HG02885 (cell line): ENCODE measurements at regions not wholly inside any gene's neighbourhood (a gene's known extent, or its start where the extent isn't known, plus 50 kb on each side); places are given as distances from the start of the nearest gene placed in this dataset.
"Not testable (repeated sequence)": the region's sequence is repeated elsewhere in the genome, so short reads cannot be mapped to it uniquely, and the experiment has no call there.

Experiments
- ATAC-seq: cut with Tn5 transposase; IDR thresholded peaks from one replicate; pipeline ENCODE4 v1.9.1; 2021; ENCODE audit warnings: mild to moderate bottlenecking; ENCODE audit not compliant: unreplicated experiment, poor library complexity

GRCh38 chr12:71385155-71385554 is 54.4 kb upstream of the LGR5 start:
- no peak for ATAC-seq

GRCh38 chr12:71376711-71377355 is 62.8 kb upstream of the LGR5 start:
- not testable (repeated sequence) for ATAC-seq

- no peak for ATAC-seq
These were observed 68.5 kb upstream of the LGR5 start for GRCh38 chr12:71371122-71371521.

- ATAC-seq, result no peak
These were observed 79.6 kb upstream of the LGR5 start for GRCh38 chr12:71360013-71360412.

GRCh38 chr12:71356569-71356968 is 83.0 kb upstream of the LGR5 start:
- no peak for ATAC-seq

GRCh38 chr12:71354871-71355270 is 84.7 kb upstream of the LGR5 start:
- no peak for ATAC-seq

- no peak for ATAC-seq
These were observed 86.0 kb upstream of the LGR5 start for GRCh38 chr12:71353607-71354006.

- no peak for ATAC-seq
These were observed 89.6 kb upstream of the LGR5 start for GRCh38 chr12:71349950-71350349.

GRCh38 chr12:71338933-71339332 is 100.7 kb upstream of the LGR5 start:
- no peak for ATAC-seq

GRCh38 chr12:71335963-71336257 is 103.7 kb upstream of the LGR5 start:
- no peak for ATAC-seq

- no peak for ATAC-seq
These were observed 104.2 kb upstream of the LGR5 start for GRCh38 chr12:71335151-71335962.

GRCh38 chr12:71333418-71333817 is 106.2 kb upstream of the LGR5 start:
- ATAC-seq, result no peak

- ATAC-seq, result no peak
These were observed 109.6 kb upstream of the LGR5 start for GRCh38 chr12:71329956-71330355.

- no peak for ATAC-seq
These were observed 118.1 kb upstream of the LGR5 start for GRCh38 chr12:71321531-71321930.

- ATAC-seq, result no peak
These were observed 118.5 kb upstream of the LGR5 start for GRCh38 chr12:71321130-71321529.

GRCh38 chr12:71315328-71315985 is 124.1 kb upstream of the LGR5 start:
- no peak for ATAC-seq

- no peak for ATAC-seq
These were observed 126.7 kb upstream of the LGR5 start for GRCh38 chr12:71312768-71313403.

GRCh38 chr12:71311611-71312010 is 128.0 kb upstream of the LGR5 start:
- ATAC-seq, result not testable (repeated sequence)

GRCh38 chr12:71306808-71307207 is 132.8 kb upstream of the LGR5 start:
- ATAC-seq, result no peak

GRCh38 chr12:71304306-71304705 is 135.3 kb upstream of the LGR5 start:
- no peak for ATAC-seq

GRCh38 chr12:71303199-71303598 is 136.4 kb upstream of the LGR5 start:
- ATAC-seq, result no peak
